Kidney (tissue), 13 donors: ENCODE measurements at regions not wholly inside any gene's neighbourhood (a gene's known extent, or its start where the extent isn't known, plus 50 kb on each side); places are given as distances from the start of the nearest gene placed in this dataset.

ENCODE experiments used
- DNase-seq, 5 donors: peaks; one replicate each; pipeline ENCODE4 v3.0.0-alpha.2; 2013 to 2020
- FAIRE-seq: peaks from 2 replicates; lab custom pipeline; 2012; peaks lifted over from hg19 to GRCh38; lab: Jason Lieb, UNC
- H3K27ac ChIP-seq, 2 donors: one replicate each; pipeline ENCODE4 v1.7.0; 2013; ENCODE audit warnings: low read depth in 2 of 2, low read length in 2 of 2, inconsistent platforms in 1 of 2
- H3K27me3 ChIP-seq: one replicate; pipeline ENCODE4 v1.7.1; 2013; ENCODE audit warnings: low read length, inconsistent platforms; ENCODE audit not compliant: control insufficient read depth, insufficient read depth
- H3K36me3 ChIP-seq, 3 donors: one replicate each; pipeline versions ENCODE4 v1.7.0 to v1.7.1; 2013; ENCODE audit warnings: low read length in 3 of 3, control low read depth in 1 of 3, inconsistent platforms in 1 of 3; ENCODE audit not compliant: insufficient read depth in 3 of 3, control insufficient read depth in 2 of 3
- H3K4me1 ChIP-seq, 3 donors: one replicate each; pipeline versions ENCODE4 v1.7.0 to v1.7.1; 2013; ENCODE audit warnings: low read length in 3 of 3, inconsistent platforms in 1 of 3, low read depth in 1 of 3; ENCODE audit not compliant: control insufficient read depth in 2 of 3, insufficient read depth in 2 of 3
- H3K4me3 ChIP-seq, 3 donors: one replicate each; pipeline versions ENCODE4 v1.7.0 to v1.8.1; 2013; ENCODE audit warnings: low read length in 3 of 3, control low read depth in 1 of 3, inconsistent platforms in 1 of 3
- H3K9ac ChIP-seq, 3 donors: one replicate each; pipeline versions ENCODE4 v1.7.0 to v1.7.1; 2013; ENCODE audit warnings: low read length in 3 of 3, control low read depth in 1 of 3, inconsistent platforms in 1 of 3
- H3K9me3 ChIP-seq, 3 donors: one replicate each; pipeline versions ENCODE4 v1.7.0 to v1.7.1; 2013; ENCODE audit warnings: low read length in 3 of 3, control low read depth in 1 of 3, inconsistent platforms in 1 of 3; ENCODE audit not compliant: control insufficient read depth in 2 of 3, insufficient read depth in 1 of 3
- intact Hi-C: fragments of 100-400 bp; cut with DNase I; formaldehyde crosslinking; loops from one replicate; pipeline ENCODE4 v1.11.1; 2022
- TF ChIP-seq, protein P1 (sequence below): IDR thresholded peaks from 3 replicates; pipeline ENCODE4 v1.5.1; 2012; ENCODE audit warnings: mild to moderate bottlenecking, moderate library complexity, borderline replicate concordance; ENCODE audit not compliant: insufficient read depth; ENCODE audit errors: extremely low read depth
- donor health status: control.
- donor health status: control.
- donor health status: control.
- donor health status: control.
- donor health status: control.
- donor health status: DM: yes; HTN: yes; CAD: no.
- donor health status: Normal renal cell carcinoma (clear cell type).

GRCh38 chr11:32331098-32331497, 104.2 kb downstream of the WT1 start:
- FAIRE-seq: no peak
- Histone ChIP-seq H3K9ac (no peak overlapping the region), H3K27ac (no peak overlapping the region), H3K27me3 (no peaks in the 10 kb centered on the region), H3K9me3 (no peaks in the 10 kb centered on the region), H3K4me1 (no peaks in the 10 kb centered on the region), H3K36me3 (no peaks in the 10 kb centered on the region), H3K4me3 (no peak overlapping the region)
- DNase-seq: peak in 1 of 5 donors; percentile 49
- TF ChIP-seq, protein P1, sequence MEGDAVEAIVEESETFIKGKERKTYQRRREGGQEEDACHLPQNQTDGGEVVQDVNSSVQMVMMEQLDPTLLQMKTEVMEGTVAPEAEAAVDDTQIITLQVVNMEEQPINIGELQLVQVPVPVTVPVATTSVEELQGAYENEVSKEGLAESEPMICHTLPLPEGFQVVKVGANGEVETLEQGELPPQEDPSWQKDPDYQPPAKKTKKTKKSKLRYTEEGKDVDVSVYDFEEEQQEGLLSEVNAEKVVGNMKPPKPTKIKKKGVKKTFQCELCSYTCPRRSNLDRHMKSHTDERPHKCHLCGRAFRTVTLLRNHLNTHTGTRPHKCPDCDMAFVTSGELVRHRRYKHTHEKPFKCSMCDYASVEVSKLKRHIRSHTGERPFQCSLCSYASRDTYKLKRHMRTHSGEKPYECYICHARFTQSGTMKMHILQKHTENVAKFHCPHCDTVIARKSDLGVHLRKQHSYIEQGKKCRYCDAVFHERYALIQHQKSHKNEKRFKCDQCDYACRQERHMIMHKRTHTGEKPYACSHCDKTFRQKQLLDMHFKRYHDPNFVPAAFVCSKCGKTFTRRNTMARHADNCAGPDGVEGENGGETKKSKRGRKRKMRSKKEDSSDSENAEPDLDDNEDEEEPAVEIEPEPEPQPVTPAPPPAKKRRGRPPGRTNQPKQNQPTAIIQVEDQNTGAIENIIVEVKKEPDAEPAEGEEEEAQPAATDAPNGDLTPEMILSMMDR: no peak
- intact Hi-C loops: no loop called here

DNA sequence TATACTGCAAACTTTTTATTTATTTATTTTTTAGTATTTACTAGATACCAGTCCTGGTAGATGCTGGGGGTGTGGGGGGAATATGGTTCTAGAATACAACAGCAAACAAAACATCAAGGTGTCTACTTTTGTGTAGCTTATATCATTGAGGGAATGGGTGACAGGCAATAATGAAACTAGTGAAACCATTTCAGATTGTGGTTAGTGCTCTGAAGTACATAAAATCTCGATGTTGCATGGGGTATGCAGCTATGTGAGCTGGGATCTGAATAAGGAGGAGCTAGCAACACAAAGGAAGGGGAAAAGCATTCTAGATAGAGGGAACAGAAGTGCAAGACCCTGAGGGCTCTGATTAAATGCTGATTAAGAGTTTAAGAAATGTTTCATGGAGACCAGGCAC, 103.5 kb downstream of the WT1 start:
- no peak for FAIRE-seq
- Histone ChIP-seq H3K4me3 (no peak overlapping the region), H3K9ac (no peak overlapping the region), H3K27me3 (no peaks in the 10 kb centered on the region), H3K36me3 (no peaks in the 10 kb centered on the region), H3K9me3 (no peaks in the 10 kb centered on the region), H3K27ac (no peak overlapping the region), H3K4me1 (no peaks in the 10 kb centered on the region)
- intact Hi-C loops: no loop called here
- no peak for DNase-seq
- TF ChIP-seq, protein P1: no peak

DNA sequence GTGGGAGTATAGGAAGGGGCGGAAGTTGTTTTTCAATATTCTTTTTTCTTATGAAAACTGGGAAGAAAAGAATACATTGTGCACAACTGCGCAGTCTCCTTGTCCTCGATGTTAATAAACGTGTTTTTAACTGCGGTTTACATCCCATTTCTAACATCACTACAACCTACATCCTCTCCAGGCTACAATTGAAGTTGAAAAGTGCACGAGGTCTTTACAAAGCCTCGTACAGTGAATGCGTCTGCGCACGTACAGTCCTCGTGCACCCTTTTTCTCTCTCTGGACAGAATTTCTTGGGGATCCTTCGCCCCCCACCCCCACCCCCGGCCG, 102.4 kb downstream of the WT1 start:
- intact Hi-C loops: no loop called here
- Histone ChIP-seq H3K27me3 (no peaks in the 10 kb centered on the region), H3K9me3 (no peaks in the 10 kb centered on the region), H3K27ac (no peak overlapping the region), H3K9ac (no peak overlapping the region), H3K36me3 (no peaks in the 10 kb centered on the region), H3K4me3 (peak overlapping the region in 2 of 3 donors; percentile 9 to 47), H3K4me1 (no peaks in the 10 kb centered on the region)
- FAIRE-seq (no peak), DNase-seq (no peak)
- TF ChIP-seq, protein P1: no peak

DNA sequence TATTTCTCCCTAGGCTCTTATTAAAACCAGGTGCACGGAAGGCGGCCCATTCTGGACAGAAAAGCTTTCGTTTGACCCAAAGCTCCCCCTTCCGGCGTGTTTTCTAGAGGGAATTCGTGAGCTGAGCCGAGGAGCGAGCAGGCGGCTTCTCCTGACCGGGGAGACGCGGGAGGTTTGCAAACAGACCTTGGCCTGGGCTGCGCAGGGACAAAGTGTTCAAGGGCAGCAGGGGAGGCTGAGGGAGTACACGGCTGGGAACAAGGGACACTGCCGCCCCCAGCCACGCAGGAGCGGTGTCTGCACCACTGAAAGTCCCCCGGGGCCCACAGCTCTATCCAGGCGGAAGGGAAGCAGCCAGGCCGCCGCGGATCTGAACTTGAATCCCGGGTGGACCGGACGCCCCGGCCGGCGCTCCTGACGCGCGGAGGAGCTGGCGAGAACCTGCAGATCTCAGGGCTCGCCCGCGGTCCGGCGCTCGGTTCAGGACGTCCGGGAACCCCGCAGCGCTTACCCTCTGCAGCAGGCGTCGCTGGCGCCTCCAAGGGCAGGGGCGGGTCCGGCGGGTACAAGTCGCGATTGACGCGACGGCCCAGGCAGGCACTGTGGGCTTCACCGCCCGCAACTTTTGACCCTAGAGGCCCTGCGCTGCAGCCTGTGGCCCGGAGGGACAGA, 101.9 kb downstream of the WT1 start:
- Histone ChIP-seq H3K27ac (no peak overlapping the region), H3K27me3 (no peaks in the 10 kb centered on the region), H3K9me3 (no peaks in the 10 kb centered on the region), H3K4me1 (no peaks in the 10 kb centered on the region), H3K9ac (no peak overlapping the region), H3K36me3 (no peaks in the 10 kb centered on the region), H3K4me3 (peak overlapping the region in 2 of 3 donors; percentile 30 to 47)
- intact Hi-C loops: no loop called here
- DNase-seq: peak; percentile 77 to 92 (median 83)
- FAIRE-seq: no peak
- TF ChIP-seq, protein P1: peak; percentile 18
